GM19238 (cell line): ENCODE measurements at regions not wholly inside any gene's neighbourhood (a gene's known extent, or its start where the extent isn't known, plus 50 kb on each side); places are given as distances from the start of the nearest gene placed in this dataset.
"Not testable (repeated sequence)": the region's sequence is repeated elsewhere in the genome, so short reads cannot be mapped to it uniquely, and the experiment has no call there.

ENCODE experiments used
- DNase-seq: peaks from one replicate; pipeline ENCODE4 v3.0.0; 2011; ENCODE audit warnings: low spot score; ENCODE audit not compliant: insufficient read length

DNA sequence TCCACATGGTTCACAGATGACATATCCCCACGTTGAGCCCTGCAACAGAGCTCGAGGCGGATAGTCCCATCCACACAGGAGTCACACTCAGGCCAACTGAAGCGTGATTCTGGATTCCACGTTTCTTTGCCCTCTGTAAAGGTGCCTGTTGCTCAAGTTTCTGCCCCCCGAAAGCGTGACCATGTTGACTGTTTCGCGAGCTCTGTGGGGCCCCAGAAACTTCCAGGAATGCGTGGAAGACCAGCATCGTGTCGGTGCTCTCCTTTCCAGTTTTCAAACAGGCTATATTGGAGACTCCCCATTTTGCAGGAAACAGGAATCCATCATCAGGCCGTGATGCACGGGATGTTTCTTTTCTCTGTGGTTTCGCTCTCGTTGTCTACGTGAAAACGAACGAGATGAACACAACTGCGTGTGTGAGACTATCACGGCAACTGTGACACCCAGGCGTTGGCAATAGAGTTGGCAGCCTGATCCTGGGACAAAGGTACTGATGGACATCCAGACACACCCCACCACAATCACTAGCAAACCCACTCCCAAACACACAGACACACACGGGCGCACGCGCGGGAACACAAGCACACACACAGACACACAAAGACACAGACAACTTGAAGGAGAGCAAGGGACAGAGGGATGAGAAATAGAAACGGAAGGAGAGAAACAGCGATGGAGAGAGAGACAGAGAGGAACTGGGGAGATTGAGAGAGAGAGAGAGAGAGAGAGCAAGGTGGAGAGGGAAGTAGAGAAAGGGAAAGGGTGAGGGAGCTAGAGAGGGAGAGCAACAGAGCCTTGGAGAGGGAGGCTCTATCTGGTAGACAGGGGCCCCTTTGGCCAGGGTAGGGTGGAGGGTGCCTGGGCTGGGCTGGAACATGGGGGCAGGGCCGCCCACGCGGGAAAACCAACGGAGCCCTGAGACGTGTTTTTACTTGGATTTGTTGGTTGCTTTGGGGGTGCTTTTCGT, 1609.3 kb downstream of the SPATA31A7 start:
- DNase-seq = not testable (repeated sequence)

GRCh38 chr9:62799851-62800371, 1610.1 kb downstream of the SPATA31A7 start:
- DNase-seq = not testable (repeated sequence)

DNA sequence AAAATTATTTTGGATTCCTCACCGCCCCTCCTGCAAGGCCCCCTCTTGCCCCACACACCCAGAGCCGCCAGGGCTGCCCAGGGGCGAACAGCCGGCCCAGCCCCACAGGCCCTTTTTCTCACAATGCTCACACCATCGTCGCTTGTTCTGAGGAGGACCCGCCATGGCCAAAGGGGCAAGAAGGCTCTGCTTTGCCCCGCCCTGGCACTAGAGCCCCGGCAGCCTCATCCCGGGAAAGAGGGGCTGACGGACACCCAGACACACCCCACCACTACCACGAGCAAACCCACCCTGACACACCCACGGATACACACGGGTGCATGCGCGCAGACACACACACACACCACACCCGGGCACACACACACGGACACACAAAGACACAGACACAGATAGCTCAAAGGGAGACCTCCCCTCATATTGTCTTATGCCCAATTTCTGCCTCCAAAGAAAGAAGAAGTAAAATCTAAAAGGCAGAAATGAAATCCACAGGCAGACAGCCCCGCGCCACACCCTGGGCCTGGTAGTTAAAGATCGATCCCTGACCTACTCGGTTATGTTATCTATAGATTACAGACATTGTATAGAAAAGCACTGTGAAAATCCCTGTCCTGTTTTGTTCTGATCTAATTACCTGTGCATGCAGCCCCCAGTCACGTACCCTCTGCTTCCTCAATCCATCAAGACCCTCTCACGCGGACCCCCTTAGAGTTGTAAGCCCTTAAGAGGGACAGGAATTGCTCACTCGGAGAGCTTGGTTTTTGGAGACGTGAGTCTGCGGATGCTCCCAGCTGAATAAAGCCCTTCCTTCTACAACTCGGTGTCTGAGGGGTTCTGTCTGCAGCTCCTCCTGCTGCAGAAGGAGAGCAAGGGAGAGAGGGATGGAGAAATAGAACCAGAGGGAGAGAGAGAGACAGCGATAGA, 1610.9 kb downstream of the SPATA31A7 start:
- DNase-seq = not testable (repeated sequence)

- DNase-seq = not testable (repeated sequence)
Measured at GRCh38 chr9:62801372-62801811, 1611.6 kb downstream of the SPATA31A7 start.

DNA sequence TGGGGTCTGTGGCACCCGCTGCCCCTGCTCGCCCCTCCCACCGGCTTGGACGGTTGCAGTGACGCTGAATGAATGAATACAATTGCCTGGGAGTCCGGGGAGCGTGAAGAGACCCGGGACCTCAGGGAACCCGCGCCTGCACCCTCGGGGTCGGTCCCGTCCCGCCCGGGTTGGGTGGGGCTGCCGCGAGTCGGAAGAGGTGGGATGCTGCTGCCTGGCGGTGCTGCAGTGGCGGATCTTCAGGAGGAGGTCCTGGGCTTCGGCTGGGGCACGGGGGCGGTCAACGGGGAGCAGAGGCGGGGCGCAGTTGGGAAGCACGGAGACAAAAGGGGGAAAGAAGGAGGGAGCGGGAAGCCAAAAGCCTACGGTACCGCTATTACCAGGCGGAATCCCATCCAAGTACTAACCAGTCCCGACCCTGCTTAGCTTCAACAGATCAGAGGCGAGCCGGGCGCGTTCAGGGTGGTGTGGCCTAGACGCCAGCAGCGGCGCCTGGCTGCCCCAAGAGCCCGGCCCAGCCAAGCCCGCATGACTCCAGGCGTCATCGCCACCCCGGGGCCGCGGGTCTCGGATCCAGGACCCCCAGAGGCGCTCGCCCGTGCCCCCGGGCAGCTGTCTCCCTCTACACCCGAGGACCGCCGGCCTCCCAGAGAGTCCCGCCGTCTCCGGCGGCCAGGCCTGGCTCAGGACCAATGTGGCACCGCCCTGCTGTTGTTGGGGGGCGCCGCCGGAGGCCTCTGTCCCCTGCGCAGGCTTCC, 1612.3 kb downstream of the SPATA31A7 start:
- DNase-seq = peak; percentile 77

- not testable (repeated sequence) for DNase-seq
Measured at GRCh38 chr9:62802719-62803079, 1612.9 kb downstream of the SPATA31A7 start.

- DNase-seq = not testable (repeated sequence)
Measured at GRCh38 chr9:62803099-62803498, 1613.3 kb downstream of the SPATA31A7 start.

GRCh38 chr9:62804314-62804713, 1614.5 kb downstream of the SPATA31A7 start:
- not testable (repeated sequence) for DNase-seq

DNA sequence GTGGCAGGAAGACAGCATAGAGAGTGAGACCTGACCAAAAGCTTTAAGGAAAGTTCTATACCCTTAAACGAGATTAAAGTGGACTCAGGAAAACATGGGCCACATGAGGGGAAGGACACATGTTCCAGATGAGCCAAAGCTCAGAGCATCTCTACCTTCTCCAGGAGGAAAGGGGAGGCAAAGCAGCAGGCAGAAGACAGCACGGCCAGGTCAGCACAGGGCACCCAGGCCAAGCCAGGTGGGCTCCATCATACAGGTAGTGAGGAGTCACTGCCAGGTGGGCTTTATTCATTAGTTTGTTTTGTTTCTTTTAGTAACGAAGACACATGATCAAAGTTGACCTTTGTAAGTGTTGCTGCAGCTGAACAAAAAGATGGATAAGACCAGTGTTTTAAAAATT, 1617.6 kb downstream of the SPATA31A7 start:
- not testable (repeated sequence) for DNase-seq

- DNase-seq = not testable (repeated sequence)
Measured at GRCh38 chr9:62808081-62808480, 1618.2 kb downstream of the SPATA31A7 start.

GRCh38 chr9:62810318-62810717, 1620.5 kb downstream of the SPATA31A7 start:
- DNase-seq = not testable (repeated sequence)

GRCh38 chr9:62810811-62811315, 1621.0 kb downstream of the SPATA31A7 start:
- DNase-seq = not testable (repeated sequence)

DNA sequence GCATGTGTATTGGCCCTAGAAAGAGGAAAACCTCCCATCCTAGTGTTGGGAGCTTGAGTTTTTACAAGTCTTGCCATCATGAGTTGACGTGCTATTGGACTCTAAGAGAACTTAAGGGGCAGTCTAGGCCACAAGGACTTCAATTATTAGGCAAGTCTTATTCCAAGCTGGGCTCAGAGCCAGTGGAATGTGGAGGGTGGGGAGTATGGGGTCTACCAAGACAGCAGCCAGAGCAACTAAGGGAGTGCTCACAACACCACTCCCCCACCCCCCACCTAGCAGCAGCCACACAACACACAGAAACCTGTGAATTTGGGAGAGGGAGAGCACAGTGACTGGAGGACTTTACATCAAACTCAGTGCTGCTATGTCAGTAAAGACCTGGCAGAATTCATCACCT, 1625.6 kb downstream of the SPATA31A7 start:
- not testable (repeated sequence) for DNase-seq

- DNase-seq = not testable (repeated sequence)
Measured at GRCh38 chr9:62816331-62816730, 1626.5 kb downstream of the SPATA31A7 start.

DNA sequence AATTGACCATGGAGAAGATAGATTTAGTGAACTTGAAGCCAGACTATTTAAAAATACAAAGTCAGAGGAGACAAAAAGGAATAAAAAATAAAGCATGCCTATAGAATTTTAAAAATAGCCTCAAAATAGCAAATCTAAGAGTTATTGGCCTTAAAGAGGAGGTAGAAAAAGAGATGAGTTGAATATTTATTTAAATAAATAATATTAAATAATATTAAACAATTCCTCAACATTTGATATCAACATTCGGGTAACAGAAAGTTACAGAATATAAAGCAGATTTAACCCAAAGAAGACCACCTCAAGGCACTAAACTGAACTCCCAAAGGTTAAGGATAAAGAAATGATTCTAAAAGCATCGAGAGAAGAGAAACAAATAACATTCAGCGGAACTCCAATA, 1627.4 kb downstream of the SPATA31A7 start:
- DNase-seq = not testable (repeated sequence)

- DNase-seq = not testable (repeated sequence)
Measured at GRCh38 chr9:62822185-62822584, 1632.3 kb downstream of the SPATA31A7 start.

DNA sequence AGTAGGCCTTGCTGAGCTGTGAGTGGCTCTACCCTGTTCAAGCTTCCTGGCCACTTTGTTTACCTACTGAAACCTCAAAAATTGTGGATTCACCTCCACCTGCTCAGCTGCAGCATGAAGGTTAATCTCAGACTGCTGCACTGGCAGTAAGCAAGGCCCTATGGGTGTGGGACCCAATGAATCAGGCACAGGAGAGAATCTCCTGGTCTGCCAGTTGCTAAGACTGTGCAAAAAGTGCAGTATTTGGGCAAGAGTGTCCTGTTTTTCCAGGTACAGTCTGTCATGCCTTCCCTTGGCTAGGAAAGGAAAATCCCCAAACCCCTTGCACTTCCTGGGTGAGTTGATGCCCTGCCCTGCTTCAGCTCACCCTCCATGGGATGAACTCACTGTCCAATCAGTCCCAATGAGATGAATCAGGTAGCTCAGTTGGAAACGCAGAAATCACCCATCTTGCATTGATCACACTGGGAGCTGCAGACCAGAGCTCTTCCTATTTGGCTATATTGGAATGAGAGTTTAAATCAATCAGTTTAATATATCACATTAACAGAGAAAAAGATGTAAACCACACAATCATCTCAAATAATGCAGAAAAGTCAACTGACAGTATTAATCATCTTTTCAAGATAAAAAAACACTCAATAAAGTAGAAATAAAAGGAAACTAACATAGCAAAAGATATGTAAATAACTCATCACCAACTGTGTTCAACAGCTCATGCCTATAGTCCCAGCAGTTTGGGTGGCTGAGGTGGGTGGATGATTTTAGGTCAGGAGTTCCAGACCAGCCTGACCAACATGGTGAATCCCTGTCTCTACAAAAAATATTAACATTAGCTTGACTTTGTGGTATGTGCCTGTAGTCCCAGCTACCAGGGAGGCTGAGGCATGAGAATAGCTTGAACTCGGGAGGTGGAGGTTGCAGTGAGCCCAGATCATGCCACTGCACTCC, 1638.4 kb downstream of the SPATA31A7 start:
- DNase-seq = not testable (repeated sequence)

GRCh38 chr9:62830829-62831459, 1641.1 kb downstream of the SPATA31A7 start:
- not testable (repeated sequence) for DNase-seq
